GM12878 (cell line): ENCODE measurements at regions not wholly inside any gene's neighbourhood (a gene's known extent, or its start where the extent isn't known, plus 50 kb on each side); places are given as distances from the start of the nearest gene placed in this dataset.

ENCODE experiments used
- ATAC-seq: fragments of 200-7000 bp; cut with Tn5 transposase; 3 replicates; pipeline ENCODE4 v1.9.1; 2020; ENCODE audit warnings: mild to moderate bottlenecking, moderate library complexity
- BruUV-seq: library from RNA; stranded (reverse); fragments of 400-500 nt; replicated peaks from 2 replicates; lab custom pipeline; 2021; lab: Mats Ljungman, UMichigan
- CTCF ChIA-PET: fragments of 300-600 bp; sonication (Branson Sonifier 250); formaldehyde crosslinking; extraction: SDS; loops from one replicate; lab custom pipeline; 2021; ENCODE audit warnings: inconsistent platforms; lab: Yijun Ruan, JAX
- POLR2A ChIA-PET: fragments of 350-600 bp; formaldehyde crosslinking; extraction: SDS; loops from one replicate; lab custom pipeline; 2021; ENCODE audit warnings: inconsistent platforms; lab: Charles Lee
- RAD21 ChIA-PET: fragments of 300-600 bp; sonication (Branson Sonifier 250); formaldehyde crosslinking; loops from one replicate; lab custom pipeline; 2023; ENCODE audit warnings: antibody characterized with exemption; ENCODE audit not compliant: unreplicated experiment; lab: Charles Lee
- SMC1A ChIA-PET: fragments of 300-600 bp; sonication (Branson Sonifier 250); formaldehyde crosslinking; loops from one replicate; lab custom pipeline; 2023; ENCODE audit not compliant: unreplicated experiment, uncharacterized antibody; lab: Charles Lee
- DNase-seq: peaks from one replicate; pipeline ENCODE4 v3.0.0-alpha.2; 2011; ENCODE audit warnings: low read depth, low spot score
- FAIRE-seq: peaks from 3 replicates; lab custom pipeline; 2011; peaks lifted over from hg19 to GRCh38; lab: Jason Lieb, UNC
- H2AFZ ChIP-seq: 2 replicates; pipeline ENCODE4 v1.6.0; 2011; ENCODE audit warnings: low read depth, low read length, control low read depth; ENCODE audit not compliant: control insufficient read depth
- H3K27ac ChIP-seq: 2 replicates; pipeline ENCODE4 v1.5.1; 2011; ENCODE audit warnings: control low read depth; ENCODE audit not compliant: control insufficient read depth, insufficient read depth
- H3K27me3 ChIP-seq, 2 experiments: replicated peaks in 1 of 2; 2 replicates each; pipeline versions ENCODE4 v1.6.0 to v1.6.1; 2011; ENCODE audit warnings: low read length in 1 of 2; ENCODE audit not compliant: control insufficient read depth in 2 of 2, insufficient read depth in 2 of 2
- H3K36me3 ChIP-seq, 2 experiments: 2 replicates each; pipeline ENCODE4 v1.5.1; 2011; ENCODE audit warnings: low read length in 1 of 2; ENCODE audit not compliant: control insufficient read depth in 2 of 2, insufficient read depth in 2 of 2
- H3K4me1 ChIP-seq: 2 replicates; pipeline ENCODE4 v1.6.1; 2011; ENCODE audit warnings: mild to moderate bottlenecking, low read length, moderate library complexity, mixed read lengths; ENCODE audit not compliant: control insufficient read depth, insufficient read depth
- H3K4me2 ChIP-seq: 2 replicates; pipeline ENCODE4 v1.6.0; 2011; ENCODE audit warnings: control low read depth; ENCODE audit not compliant: control insufficient read depth, insufficient read depth
- H3K4me3 ChIP-seq: fragments of 200-600 bp; sonication (generic); 2 replicates; pipeline ENCODE4 v1.5.1; 2016
- H3K79me2 ChIP-seq: 2 replicates; pipeline ENCODE4 v1.6.0; 2011; ENCODE audit warnings: low read length; ENCODE audit not compliant: control insufficient read depth, insufficient read depth
- H3K9ac ChIP-seq: 2 replicates; pipeline ENCODE4 v1.8.0; 2011; ENCODE audit warnings: low read length, control low read depth, mixed read lengths; ENCODE audit not compliant: control insufficient read depth, insufficient read depth
- H3K9me3 ChIP-seq: replicated peaks from 3 replicates; pipeline ENCODE4 v1.5.1; 2011; ENCODE audit warnings: mild to moderate bottlenecking, low read length; ENCODE audit not compliant: control insufficient read depth, insufficient read depth
- H4K20me1 ChIP-seq: 2 replicates; pipeline ENCODE4 v1.6.0; 2011; ENCODE audit not compliant: control insufficient read depth, insufficient read depth
- ATF7 ChIP-seq: fragments of 450-650 bp; IDR thresholded peaks from 2 replicates; pipeline ENCODE4 v1.6.1; 2016; ENCODE audit warnings: low read depth, mild to moderate bottlenecking
- BACH1 ChIP-seq: fragments of 450-650 bp; IDR thresholded peaks from 2 replicates; pipeline ENCODE4 v1.6.1; 2017; ENCODE audit warnings: mild to moderate bottlenecking, borderline replicate concordance
- BCL11A ChIP-seq: IDR thresholded peaks from 2 replicates; pipeline ENCODE4 v1.6.1; 2011; ENCODE audit warnings: low read depth, low read length
- BRCA1 ChIP-seq: IDR thresholded peaks from 2 replicates; pipeline ENCODE4 v1.6.1; 2011; ENCODE audit warnings: low read depth, low read length, improper control_type of control experiment
- CHD4 ChIP-seq: fragments of 200-600 bp; sonication (generic); IDR thresholded peaks from 2 replicates; pipeline ENCODE4 v1.6.1; 2016; ENCODE audit warnings: mild to moderate bottlenecking
- CTCF ChIP-seq, 3 experiments: IDR thresholded peaks in 2 of 3; conservative IDR thresholded peaks in 1 of 3; 2 replicates each; pipeline ENCODE4 v1.5.1; 2011; ENCODE audit warnings: low read depth in 3 of 3, low read length in 3 of 3, mild to moderate bottlenecking in 3 of 3, control low read depth in 2 of 3, moderate library complexity in 2 of 3, inconsistent platforms in 1 of 3, mixed read lengths in 1 of 3; ENCODE audit not compliant: control insufficient read depth in 2 of 3, insufficient read depth in 1 of 3; ENCODE audit errors: extremely low read depth in 1 of 3
- DPF2 ChIP-seq: fragments of 450-650 bp; IDR thresholded peaks from 2 replicates; pipeline ENCODE4 v1.6.1; 2017; ENCODE audit warnings: mild to moderate bottlenecking
- EP300 ChIP-seq, 2 experiments: fragments of 150-350 bp in 1 of 2; IDR thresholded peaks; 2 replicates each; pipeline ENCODE4 v1.6.1; 2011 to 2012; ENCODE audit warnings: low read depth in 2 of 2, low read length in 2 of 2, borderline replicate concordance in 1 of 2, improper control_type of control experiment in 1 of 2, inconsistent platforms in 1 of 2; ENCODE audit not compliant: control insufficient read depth in 1 of 2
- FOXK2 ChIP-seq: fragments of 450-650 bp; IDR thresholded peaks from 2 replicates; pipeline ENCODE4 v1.6.1; 2017; ENCODE audit warnings: mild to moderate bottlenecking, moderate library complexity
- IKZF1 ChIP-seq: fragments of 450-650 bp; conservative IDR thresholded peaks from 2 replicates; pipeline ENCODE4 v1.6.1; 2017; ENCODE audit warnings: antibody characterized with exemption, mild to moderate bottlenecking
- IKZF2 ChIP-seq, 2 experiments: fragments of 450-650 bp; IDR thresholded peaks; 2 replicates each; pipeline ENCODE4 v1.6.1; 2017; ENCODE audit warnings: mild to moderate bottlenecking in 2 of 2, moderate library complexity in 2 of 2
- JUNB ChIP-seq: IDR thresholded peaks from 2 replicates; pipeline ENCODE4 v1.6.1; 2016; ENCODE audit warnings: antibody characterized with exemption, mild to moderate bottlenecking
- KDM1A ChIP-seq: fragments of 200-600 bp; sonication (generic); IDR thresholded peaks from 2 replicates; pipeline ENCODE4 v1.6.1; 2016; ENCODE audit warnings: borderline replicate concordance
- MTA2 ChIP-seq: fragments of 450-650 bp; IDR thresholded peaks from 2 replicates; pipeline ENCODE4 v1.6.1; 2016; ENCODE audit warnings: low read depth, mild to moderate bottlenecking, moderate library complexity
- POLR2AphosphoS2 ChIP-seq: IDR thresholded peaks from 2 replicates; pipeline ENCODE4 v1.6.1; 2011; ENCODE audit warnings: low read depth, mild to moderate bottlenecking, low read length, improper control_type of control experiment, moderate library complexity
- RELB ChIP-seq: fragments of 450-650 bp; IDR thresholded peaks from 2 replicates; pipeline ENCODE4 v1.6.1; 2017; ENCODE audit warnings: low read depth, mild to moderate bottlenecking, moderate library complexity
- RUNX3 ChIP-seq: IDR thresholded peaks from 2 replicates; pipeline ENCODE4 v1.6.1; 2012; ENCODE audit warnings: low read length, inconsistent platforms
- SP1 ChIP-seq: IDR thresholded peaks from one replicate; pipeline ENCODE4 v1.6.1; 2011; ENCODE audit warnings: low read depth, low read length
- TAF1 ChIP-seq: IDR thresholded peaks from 2 replicates; pipeline ENCODE4 v1.6.1; 2011; ENCODE audit warnings: mild to moderate bottlenecking, low read depth, low read length, borderline replicate concordance
- TARDBP ChIP-seq: IDR thresholded peaks from 2 replicates; pipeline ENCODE4 v1.6.1; 2016; ENCODE audit warnings: borderline replicate concordance
- WGBS: methylation state at CpG from one replicate; pipeline ENCODE4 v1.1.6; 2016; ENCODE audit warnings: low lambda C conversion rate; ENCODE audit not compliant: insufficient replicate concordance, insufficient coverage; ENCODE audit errors: missing lambda C conversion rate; 5-methylcytosine and 5-hydroxymethylcytosine counted together
- in situ Hi-C: fragments of 300-500 bp; cut with MboI; formaldehyde crosslinking; loops from 9 replicates; pipeline ENCODE4 v1.14.3; 2018; ENCODE audit warnings: mixed read lengths
- intact Hi-C: fragments of 100-400 bp; cut with micrococcal nuclease; formaldehyde crosslinking; loops from one replicate; pipeline ENCODE4 v1.14.2; 2022; ENCODE audit not compliant: unreplicated experiment
- TF ChIP-seq, protein P1 (sequence below): IDR thresholded peaks from 2 replicates; pipeline ENCODE4 v1.6.1; 2011; ENCODE audit warnings: borderline replicate concordance, low read depth, mild to moderate bottlenecking, moderate library complexity, low read length; ENCODE audit not compliant: insufficient read depth, poor library complexity, severe bottlenecking

DNA sequence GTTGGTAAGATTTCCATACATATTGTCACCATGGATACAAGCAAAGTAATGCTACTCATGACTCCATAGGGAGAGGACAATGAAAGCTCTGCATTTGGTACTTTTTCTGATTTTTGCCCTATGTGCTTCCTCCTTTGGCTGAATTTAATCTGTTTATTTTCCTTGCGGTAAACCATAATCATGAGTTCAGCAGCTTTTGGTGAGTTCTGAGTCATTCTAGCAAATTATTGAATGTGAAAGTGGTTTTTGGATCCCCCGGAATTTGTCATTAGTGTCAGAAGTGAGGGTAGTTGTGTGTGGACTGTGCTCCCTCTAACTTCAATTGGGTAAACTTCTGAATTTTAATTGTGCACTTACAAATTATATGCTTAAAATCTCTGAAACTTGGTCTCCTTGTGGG lies 170.3 kb downstream of the MOSPD2 start:
- RAD21 ChIA-PET: no interaction called here
- SMC1A ChIA-PET: interaction anchor here (0.7 to 1.3 kb wide), 2 partner anchors 8 to 33 kb away, joined by 3 read pairs; no protein-coding TSS in a partner anchor
- DNase-seq: peak; percentile 5
- ATAC-seq: peak; percentile 87
- Histone ChIP-seq H3K36me3 (no peaks in the 10 kb centered on the region), H3K4me3 (no peak overlapping the region), H3K27me3 (no peaks in the 10 kb centered on the region), H3K4me2 (no peak overlapping the region), H2AFZ (no peak overlapping the region), H3K27ac (no peak overlapping the region), H3K9ac (no peak overlapping the region), H3K9me3 (no peaks in the 10 kb centered on the region), H4K20me1 (no peaks in the 10 kb centered on the region), H3K4me1 (no peaks in the 10 kb centered on the region), H3K79me2 (no peaks in the 10 kb centered on the region)
- intact Hi-C loops: no loop called here
- no peak for FAIRE-seq
- POLR2A ChIA-PET: interaction anchor here (0.6 kb wide), 1 partner anchor 201 kb away, joined by 3 read pairs; no protein-coding TSS in a partner anchor
- no TSS peak for BruUV-seq
- in situ Hi-C loops: no loop called here
- WGBS: 0% methylated on average over 2 of the region's 2 CpGs
- CTCF ChIA-PET: no interaction called here
- TF ChIP-seq, protein P1, sequence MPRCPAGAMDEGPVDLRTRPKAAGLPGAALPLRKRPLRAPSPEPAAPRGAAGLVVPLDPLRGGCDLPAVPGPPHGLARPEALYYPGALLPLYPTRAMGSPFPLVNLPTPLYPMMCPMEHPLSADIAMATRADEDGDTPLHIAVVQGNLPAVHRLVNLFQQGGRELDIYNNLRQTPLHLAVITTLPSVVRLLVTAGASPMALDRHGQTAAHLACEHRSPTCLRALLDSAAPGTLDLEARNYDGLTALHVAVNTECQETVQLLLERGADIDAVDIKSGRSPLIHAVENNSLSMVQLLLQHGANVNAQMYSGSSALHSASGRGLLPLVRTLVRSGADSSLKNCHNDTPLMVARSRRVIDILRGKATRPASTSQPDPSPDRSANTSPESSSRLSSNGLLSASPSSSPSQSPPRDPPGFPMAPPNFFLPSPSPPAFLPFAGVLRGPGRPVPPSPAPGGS: no peak
- peak; percentile 53 for TF ChIP-seq IKZF1
- no peak for TF ChIP-seq POLR2AphosphoS2
- TF ChIP-seq ATF7: peak; percentile 38; the same call in 1 of the 2 replicates
- TF ChIP-seq DPF2: 0 out of 2 replicates have a peak, but pooled peaks have one; percentile 26
- 0 out of 2 replicates have a peak, but pooled peaks have one; percentile 55 for TF ChIP-seq BCL11A
- no peak for TF ChIP-seq KDM1A
- no peak; a peak in 1 of 6 replicates for TF ChIP-seq CTCF (IDR thresholded peaks at IDR 0.05 in 2 of 3, conservative IDR thresholded peaks at IDR 0.05 in 1 of 3; ENCODE audit: control insufficient read depth in 2 of 3, extremely low read depth in 1 of 3, insufficient read depth in 1 of 3, low read depth in 3 of 3, low read length in 3 of 3)
- TF ChIP-seq BACH1: no peak
- TF ChIP-seq TARDBP: no peak
- TF ChIP-seq FOXK2: no peak
- peak; percentile 71 for TF ChIP-seq RELB
- peak; percentile 36 for TF ChIP-seq RUNX3
- peak; percentile 46 for TF ChIP-seq JUNB
- TF ChIP-seq TAF1: no peak
- TF ChIP-seq MTA2: peak; percentile 82
- peak; percentile 15 to 38; a peak in 1 of 4 replicates for TF ChIP-seq EP300 (IDR thresholded peaks at IDR 0.05; ENCODE audit: borderline replicate concordance in 1 of 2, control insufficient read depth in 1 of 2, low read depth in 2 of 2, low read length in 2 of 2)
- peak; percentile 49 to 65; a peak in 3 of 4 replicates for TF ChIP-seq IKZF2 (IDR thresholded peaks at IDR 0.05)
- TF ChIP-seq BRCA1: no peak
- no peak for TF ChIP-seq SP1
- TF ChIP-seq CHD4: no peak
